ENCODE measurements at regions not wholly inside any gene's neighbourhood (a gene's known extent, or its start where the extent isn't known, plus 50 kb on each side); places are given as distances from the start of the nearest gene placed in this dataset.

GRCh38 chr2:173419506-173419905 lies 64.8 kb downstream of the CDCA7 start:
- DNase-seq = no peak

GRCh38 chr2:173424886-173425285 lies 70.2 kb downstream of the CDCA7 start:
- DNase-seq = no peak

- DNase-seq = no peak
Measured at GRCh38 chr2:173427887-173428668, 73.4 kb downstream of the CDCA7 start.

GRCh38 chr2:173431191-173431590 lies 76.5 kb downstream of the CDCA7 start:
- DNase-seq = no peak

- DNase-seq = no peak
Measured at GRCh38 chr2:173432049-173432754, 77.5 kb downstream of the CDCA7 start.

- DNase-seq = no peak
Measured at GRCh38 chr2:173434762-173435569, 80.3 kb downstream of the CDCA7 start.

GRCh38 chr2:173435574-173435973 lies 80.9 kb downstream of the CDCA7 start:
- DNase-seq = no peak

- no peak for DNase-seq
Measured at GRCh38 chr2:173436088-173436487, 81.4 kb downstream of the CDCA7 start.

GRCh38 chr2:173441222-173441621 lies 86.5 kb downstream of the CDCA7 start:
- no peak for DNase-seq

GRCh38 chr2:173442542-173442941 lies 87.9 kb downstream of the CDCA7 start:
- DNase-seq = no peak

GRCh38 chr2:173446722-173447121 lies 92.0 kb downstream of the CDCA7 start:
- no peak for DNase-seq

- peak; percentile 2 for DNase-seq
Measured at GRCh38 chr2:173448938-173449471, 94.3 kb downstream of the CDCA7 start.

- DNase-seq = no peak
Measured at GRCh38 chr2:173451118-173451517, 96.4 kb downstream of the CDCA7 start.

- no peak for DNase-seq
Measured at GRCh38 chr2:173451941-173452340, 97.3 kb downstream of the CDCA7 start.

GRCh38 chr2:173452416-173452815 lies 97.7 kb downstream of the CDCA7 start:
- no peak for DNase-seq

- no peak for DNase-seq
Measured at GRCh38 chr2:173456960-173457359, 102.3 kb downstream of the CDCA7 start.

GRCh38 chr2:173457366-173457765 lies 102.7 kb downstream of the CDCA7 start:
- DNase-seq = no peak

- DNase-seq = no peak
Measured at GRCh38 chr2:173458991-173459780, 104.5 kb downstream of the CDCA7 start.

- DNase-seq = no peak
Measured at GRCh38 chr2:173462892-173463840, 108.5 kb downstream of the CDCA7 start.

- no peak for DNase-seq
Measured at GRCh38 chr2:173463846-173464245, 109.2 kb downstream of the CDCA7 start.

- no peak for DNase-seq
Measured at GRCh38 chr2:173467751-173468150, 113.1 kb downstream of the CDCA7 start.

Measured in midbrain (tissue), 1 donor.